HEK293T (cell line): ENCODE measurements at regions not wholly inside any gene's neighbourhood (a gene's known extent, or its start where the extent isn't known, plus 50 kb on each side); places are given as distances from the start of the nearest gene placed in this dataset.
"Not testable (repeated sequence)": the region's sequence is repeated elsewhere in the genome, so short reads cannot be mapped to it uniquely, and the experiment has no call there.

Source experiments
- HDGF ChIP-seq: fragments of 450-650 bp; IDR thresholded peaks from 2 replicates; pipeline ENCODE4 v1.6.1; 2017; ENCODE audit warnings: antibody characterized with exemption, borderline replicate concordance
- SP1 ChIP-seq: fragments of 450-650 bp; IDR thresholded peaks from 2 replicates; pipeline ENCODE4 v1.6.1; 2017
- SUZ12 ChIP-seq: fragments of 450-650 bp; IDR thresholded peaks from 2 replicates; pipeline ENCODE4 v1.6.1; 2016; ENCODE audit warnings: mild to moderate bottlenecking

DNA sequence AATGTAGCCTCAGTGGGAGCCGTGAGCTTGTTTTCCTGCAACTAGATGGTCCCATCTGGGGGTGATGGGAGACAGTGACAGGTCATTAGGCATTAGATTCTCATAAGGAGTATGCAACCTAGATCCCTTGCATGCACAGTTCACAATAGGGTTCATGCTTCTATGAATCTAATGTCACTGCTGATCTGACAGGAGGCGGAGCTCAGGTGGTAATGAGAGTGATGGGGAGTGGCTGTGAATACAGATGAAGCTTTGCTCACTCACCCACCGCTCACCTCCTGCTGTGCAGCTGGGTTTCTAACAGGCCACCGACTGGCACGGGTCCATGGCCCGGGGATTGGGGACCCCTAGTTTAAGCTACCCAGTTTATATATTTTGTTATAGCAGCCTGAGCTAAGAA lies 100.2 kb downstream of the APOB start:
- not testable (repeated sequence) for TF ChIP-seq SUZ12, HDGF, SP1
